Heart left ventricle (tissue), 13 donors: ENCODE measurements at regions not wholly inside any gene's neighbourhood (a gene's known extent, or its start where the extent isn't known, plus 50 kb on each side); places are given as distances from the start of the nearest gene placed in this dataset.

Experiments used
- POLR2A ChIP-seq, 2 donors: fragments of 450-650 bp; IDR thresholded peaks; one replicate each; pipeline ENCODE4 v1.6.1; 2017; ENCODE audit warnings: antibody characterized with exemption in 2 of 2, mild to moderate bottlenecking in 2 of 2, moderate library complexity in 2 of 2
- TF ChIP-seq, protein P1 (sequence below), 12 donors: fragments of 200-600 bp; sonication (generic) in 4 of 12; IDR thresholded peaks; one replicate each; pipeline versions ENCODE4 v1.5.0 to v1.8.0; 2018 to 2022; ENCODE audit warnings: antibody characterized with exemption in 12 of 12, mild to moderate bottlenecking in 5 of 12
- donor health status: ischemic (EF 13 %, LVEDD 7.1; RV severe dilation, severe dysfunction).
- donor health status: DM: no; HTN: yes; CAD: no.
- donor health status: DM: no; HTN: no; CAD: no.
- donor health status: ischemic (EF 25% LVEDD 6.9; RV normal size, moderate dysfunction).
- donor health status: ischemic (EF 25% LVEDD 5.7; RV mildly dilated, moderate dysfunction).
- donor health status: ischemic (EF 35%, LVEDD 5.7; RV mildly dilated, moderate dysfunction).
- donor health status: nonischemic (EF 11% LVEDD 7.7; RV severe dilation, severe dysfunction).
- donor health status: DM: yes; HTN: yes; CAD: no.
- donor health status: PGD.
- donor health status: ischemic (EF 29% LVEDD 5.4; RV normal size, mild dysfunction).
- donor health status: nonischemic (EF 23%, LVEDD 6.1; RV moderate dilation, normal function).

DNA sequence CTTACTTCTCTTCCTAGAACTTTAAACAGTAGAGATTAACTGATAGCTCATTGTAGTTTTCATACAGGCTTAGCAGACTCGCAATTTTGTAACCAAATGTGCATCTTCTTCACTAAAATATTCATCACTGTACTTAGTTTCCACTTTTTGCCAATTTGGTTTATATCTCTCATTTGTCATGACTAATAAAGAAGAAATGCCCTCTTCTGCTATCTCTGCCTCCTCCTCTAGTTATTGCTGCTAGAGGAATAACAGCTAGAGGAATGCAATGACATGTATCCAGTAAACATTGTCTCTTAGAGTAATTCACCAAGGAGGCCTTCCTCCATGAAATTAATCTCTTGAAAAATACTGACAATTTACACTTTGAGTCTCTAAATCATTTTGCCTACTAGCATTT, 115.5 kb upstream of the COX10 start:
- no peak for TF ChIP-seq POLR2A (IDR thresholded peaks at IDR 0.05)
- TF ChIP-seq, protein P1, sequence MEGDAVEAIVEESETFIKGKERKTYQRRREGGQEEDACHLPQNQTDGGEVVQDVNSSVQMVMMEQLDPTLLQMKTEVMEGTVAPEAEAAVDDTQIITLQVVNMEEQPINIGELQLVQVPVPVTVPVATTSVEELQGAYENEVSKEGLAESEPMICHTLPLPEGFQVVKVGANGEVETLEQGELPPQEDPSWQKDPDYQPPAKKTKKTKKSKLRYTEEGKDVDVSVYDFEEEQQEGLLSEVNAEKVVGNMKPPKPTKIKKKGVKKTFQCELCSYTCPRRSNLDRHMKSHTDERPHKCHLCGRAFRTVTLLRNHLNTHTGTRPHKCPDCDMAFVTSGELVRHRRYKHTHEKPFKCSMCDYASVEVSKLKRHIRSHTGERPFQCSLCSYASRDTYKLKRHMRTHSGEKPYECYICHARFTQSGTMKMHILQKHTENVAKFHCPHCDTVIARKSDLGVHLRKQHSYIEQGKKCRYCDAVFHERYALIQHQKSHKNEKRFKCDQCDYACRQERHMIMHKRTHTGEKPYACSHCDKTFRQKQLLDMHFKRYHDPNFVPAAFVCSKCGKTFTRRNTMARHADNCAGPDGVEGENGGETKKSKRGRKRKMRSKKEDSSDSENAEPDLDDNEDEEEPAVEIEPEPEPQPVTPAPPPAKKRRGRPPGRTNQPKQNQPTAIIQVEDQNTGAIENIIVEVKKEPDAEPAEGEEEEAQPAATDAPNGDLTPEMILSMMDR (IDR thresholded peaks at IDR 0.05) = no peak
